GM12872 (cell line): ENCODE measurements at regions not wholly inside any gene's neighbourhood (a gene's known extent, or its start where the extent isn't known, plus 50 kb on each side); places are given as distances from the start of the nearest gene placed in this dataset.

ENCODE experiments used
- TF ChIP-seq, protein P1 (sequence below): IDR thresholded peaks from 3 replicates; pipeline ENCODE4 v1.5.1; 2011; ENCODE audit warnings: low read depth, mild to moderate bottlenecking, low read length, moderate library complexity; ENCODE audit not compliant: insufficient read depth

- TF ChIP-seq, protein P1, sequence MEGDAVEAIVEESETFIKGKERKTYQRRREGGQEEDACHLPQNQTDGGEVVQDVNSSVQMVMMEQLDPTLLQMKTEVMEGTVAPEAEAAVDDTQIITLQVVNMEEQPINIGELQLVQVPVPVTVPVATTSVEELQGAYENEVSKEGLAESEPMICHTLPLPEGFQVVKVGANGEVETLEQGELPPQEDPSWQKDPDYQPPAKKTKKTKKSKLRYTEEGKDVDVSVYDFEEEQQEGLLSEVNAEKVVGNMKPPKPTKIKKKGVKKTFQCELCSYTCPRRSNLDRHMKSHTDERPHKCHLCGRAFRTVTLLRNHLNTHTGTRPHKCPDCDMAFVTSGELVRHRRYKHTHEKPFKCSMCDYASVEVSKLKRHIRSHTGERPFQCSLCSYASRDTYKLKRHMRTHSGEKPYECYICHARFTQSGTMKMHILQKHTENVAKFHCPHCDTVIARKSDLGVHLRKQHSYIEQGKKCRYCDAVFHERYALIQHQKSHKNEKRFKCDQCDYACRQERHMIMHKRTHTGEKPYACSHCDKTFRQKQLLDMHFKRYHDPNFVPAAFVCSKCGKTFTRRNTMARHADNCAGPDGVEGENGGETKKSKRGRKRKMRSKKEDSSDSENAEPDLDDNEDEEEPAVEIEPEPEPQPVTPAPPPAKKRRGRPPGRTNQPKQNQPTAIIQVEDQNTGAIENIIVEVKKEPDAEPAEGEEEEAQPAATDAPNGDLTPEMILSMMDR = no peak
Measured at GRCh38 chr10:94146746-94147145, 153.0 kb downstream of the PLCE1 start.

DNA sequence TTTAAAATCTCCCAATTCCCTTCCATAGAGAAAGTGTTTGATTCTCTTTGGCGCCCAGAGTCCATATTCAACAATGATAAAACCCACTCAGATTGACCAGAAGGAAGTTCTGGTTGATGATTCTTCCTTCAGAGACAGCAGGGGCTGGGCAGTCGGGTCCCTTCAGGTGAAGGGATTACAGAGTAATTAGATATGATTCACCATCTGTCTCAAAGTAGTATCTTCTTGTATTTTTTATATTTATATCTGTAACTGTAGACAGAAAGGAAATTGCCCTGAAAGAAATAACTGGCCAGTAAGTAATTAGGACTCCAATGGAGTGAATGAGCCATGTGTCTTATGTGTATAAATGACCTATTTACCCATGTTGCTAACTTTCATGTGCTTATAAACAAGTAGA, 156.0 kb downstream of the PLCE1 start:
- TF ChIP-seq, protein P1 = no peak

GRCh38 chr10:94150541-94151184, 156.9 kb downstream of the PLCE1 start:
- TF ChIP-seq, protein P1 = no peak

GRCh38 chr10:94155722-94156271, 162.1 kb downstream of the PLCE1 start:
- TF ChIP-seq, protein P1 = no peak

DNA sequence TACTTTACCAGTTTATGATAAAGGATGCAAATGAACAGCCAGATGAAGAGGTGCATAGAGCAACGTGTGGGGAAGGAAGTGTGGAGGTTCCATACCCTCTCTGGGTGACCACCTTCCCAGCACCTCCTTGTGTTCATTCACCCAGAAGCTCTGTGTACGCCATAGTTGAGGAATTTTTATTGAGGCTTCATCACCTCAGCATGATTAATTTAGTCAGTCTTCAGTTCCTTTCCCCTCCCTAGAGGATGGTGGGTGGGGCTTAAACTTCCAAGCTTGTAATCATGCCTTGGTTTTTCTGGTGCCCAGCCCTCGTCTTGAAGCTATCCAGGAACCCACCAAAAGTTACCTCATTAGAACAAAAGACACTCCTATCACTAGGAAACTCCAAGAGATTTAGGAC, 162.7 kb downstream of the PLCE1 start:
- TF ChIP-seq, protein P1 = no peak

DNA sequence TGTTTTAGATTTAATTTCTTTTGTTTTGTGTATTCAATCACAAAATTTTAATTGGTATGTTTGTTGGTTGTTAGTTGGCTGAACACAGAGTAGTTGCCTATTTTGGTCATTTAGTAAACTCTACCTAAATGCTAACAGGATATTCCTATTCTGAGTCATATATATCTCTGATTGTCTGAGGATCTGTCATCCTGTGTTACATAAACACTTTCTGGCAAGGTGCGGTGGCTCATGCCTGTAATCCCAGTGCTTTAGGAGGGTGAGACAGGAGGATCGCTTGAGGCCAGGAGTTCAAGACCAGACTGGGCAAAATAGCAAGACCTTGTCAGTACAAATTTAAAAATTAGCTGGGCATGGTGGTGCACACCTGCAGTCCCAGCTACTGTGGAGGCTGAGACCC, 178.6 kb downstream of the PLCE1 start:
- TF ChIP-seq, protein P1 = no peak

DNA sequence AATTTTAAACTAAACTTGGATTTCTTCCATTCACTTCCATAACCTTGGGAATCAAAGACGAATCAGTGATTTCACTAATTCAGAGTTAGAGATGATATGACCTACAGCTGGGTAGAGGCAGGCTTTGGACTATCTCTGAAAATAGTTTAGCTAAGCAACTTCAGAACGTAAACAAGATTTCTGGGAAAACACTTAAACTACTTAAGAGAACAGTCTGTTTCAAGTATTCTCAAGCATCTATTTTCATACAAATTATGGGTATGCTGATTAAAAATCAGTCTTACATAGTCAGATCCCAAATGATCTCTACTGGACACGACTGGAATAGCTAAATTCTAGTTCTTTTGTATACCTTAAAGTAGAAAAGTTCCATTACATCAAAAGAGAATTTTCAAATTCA, 179.9 kb downstream of the PLCE1 start:
- TF ChIP-seq, protein P1 = no peak
